HL-60 (cell line): ENCODE measurements at regions not wholly inside any gene's neighbourhood (a gene's known extent, or its start where the extent isn't known, plus 50 kb on each side); places are given as distances from the start of the nearest gene placed in this dataset.

ENCODE experiments used
- DNase-seq, 2 experiments: peaks; one replicate each; pipeline ENCODE4 v3.0.0-alpha.2; 2010 to 2020; ENCODE audit warnings: low read depth in 1 of 2, low spot score in 1 of 2
- H3K27ac ChIP-seq: fragments of 250-450 bp; sonication (Bioruptor Pico); replicated peaks from 2 replicates; pipeline ENCODE4 v1.5.1; 2020; ENCODE audit warnings: mild to moderate bottlenecking, moderate library complexity
- H3K27me3 ChIP-seq: fragments of 250-450 bp; sonication (Bioruptor Pico); 2 replicates; pipeline ENCODE4 v1.5.1; 2021; ENCODE audit warnings: mild to moderate bottlenecking, moderate library complexity; ENCODE audit not compliant: insufficient read depth, poor library complexity, severe bottlenecking
- H3K4me3 ChIP-seq: replicated peaks from 2 replicates; pipeline ENCODE4 v1.5.1; 2011; ENCODE audit warnings: mild to moderate bottlenecking, control low read depth, low read length; ENCODE audit not compliant: insufficient read depth
- GABPA ChIP-seq: IDR thresholded peaks from 2 replicates; pipeline ENCODE4 v1.6.1; 2012; ENCODE audit warnings: low read depth
- POLR2AphosphoS5 ChIP-seq: IDR thresholded peaks from 2 replicates; pipeline ENCODE4 v1.6.1; 2012; ENCODE audit warnings: low read depth
- SPI1 ChIP-seq: IDR thresholded peaks from 2 replicates; pipeline ENCODE4 v1.6.1; 2012; ENCODE audit warnings: low read depth, mild to moderate bottlenecking, borderline replicate concordance
- TF ChIP-seq, protein P1 (sequence below): IDR thresholded peaks from one replicate; pipeline ENCODE4 v1.5.1; 2011; ENCODE audit warnings: low read length, control low read depth, inconsistent platforms; ENCODE audit not compliant: insufficient read depth
- TF ChIP-seq, protein P2 (sequence below): IDR thresholded peaks from 2 replicates; pipeline ENCODE4 v1.6.1; 2012; ENCODE audit warnings: low read depth; ENCODE audit not compliant: insufficient replicate concordance

DNA sequence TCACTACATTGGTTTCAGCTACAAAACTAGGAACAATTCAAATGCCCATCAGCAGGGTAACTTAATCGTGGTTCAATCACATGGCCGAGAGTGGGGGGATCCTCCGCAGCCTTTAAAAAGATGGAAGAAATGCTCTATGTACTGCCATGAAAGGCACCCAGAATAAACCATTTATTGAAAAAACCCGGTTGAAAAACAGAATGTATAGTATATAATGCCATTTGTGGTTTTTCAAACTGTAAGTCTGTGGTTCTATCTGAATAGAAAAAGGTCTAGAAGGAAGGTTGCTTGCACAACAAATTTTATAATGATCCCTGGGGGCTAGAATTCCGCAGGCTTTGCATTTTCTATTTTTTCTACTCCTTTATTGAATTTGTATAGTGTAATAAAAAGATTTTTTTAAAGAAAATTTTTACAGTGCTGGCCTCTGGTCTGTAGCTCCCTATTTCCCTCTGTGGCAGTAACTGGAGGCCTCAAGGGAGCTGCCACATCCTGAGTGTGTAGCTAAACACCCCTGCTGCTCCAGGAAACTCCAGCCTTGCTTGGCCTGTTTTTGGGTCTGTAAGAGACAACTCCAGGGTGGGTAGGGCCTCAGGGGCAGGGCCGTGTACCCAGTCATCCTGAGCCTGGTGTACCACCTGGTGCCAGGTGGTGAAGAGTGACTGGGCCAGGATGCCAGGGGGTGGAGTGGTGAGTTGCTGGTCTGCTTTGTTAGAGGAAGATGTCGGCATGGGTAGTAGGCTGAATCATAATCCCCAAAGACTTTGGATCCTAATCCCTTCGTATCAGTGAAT, 51.5 kb upstream of the EPS8L3 start:
- DNase-seq: no peak

DNA sequence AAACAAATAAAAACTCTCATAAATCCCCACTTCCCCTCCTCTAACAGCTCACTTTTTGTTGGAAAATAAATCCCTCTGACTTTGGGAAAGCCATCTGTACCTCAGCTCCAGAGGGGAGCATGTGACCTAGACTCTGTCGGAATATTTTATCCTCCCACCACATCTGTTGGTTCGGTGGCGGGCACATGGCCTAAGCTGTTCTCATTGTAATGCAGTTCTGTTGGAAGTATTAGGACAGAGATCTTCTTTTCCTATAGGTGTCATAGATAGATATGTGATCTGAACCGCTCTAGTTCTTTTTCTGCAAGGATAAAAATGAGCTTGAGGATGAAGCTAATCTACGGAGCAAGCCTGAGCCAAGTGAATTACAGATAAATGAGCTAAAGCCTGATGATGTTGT, 50.5 kb upstream of the EPS8L3 start:
- peak overlapping the region; percentile 74 for H3K27ac ChIP-seq
- TF ChIP-seq SPI1: no peak
- TF ChIP-seq POLR2AphosphoS5: no peak
- TF ChIP-seq, protein P1, sequence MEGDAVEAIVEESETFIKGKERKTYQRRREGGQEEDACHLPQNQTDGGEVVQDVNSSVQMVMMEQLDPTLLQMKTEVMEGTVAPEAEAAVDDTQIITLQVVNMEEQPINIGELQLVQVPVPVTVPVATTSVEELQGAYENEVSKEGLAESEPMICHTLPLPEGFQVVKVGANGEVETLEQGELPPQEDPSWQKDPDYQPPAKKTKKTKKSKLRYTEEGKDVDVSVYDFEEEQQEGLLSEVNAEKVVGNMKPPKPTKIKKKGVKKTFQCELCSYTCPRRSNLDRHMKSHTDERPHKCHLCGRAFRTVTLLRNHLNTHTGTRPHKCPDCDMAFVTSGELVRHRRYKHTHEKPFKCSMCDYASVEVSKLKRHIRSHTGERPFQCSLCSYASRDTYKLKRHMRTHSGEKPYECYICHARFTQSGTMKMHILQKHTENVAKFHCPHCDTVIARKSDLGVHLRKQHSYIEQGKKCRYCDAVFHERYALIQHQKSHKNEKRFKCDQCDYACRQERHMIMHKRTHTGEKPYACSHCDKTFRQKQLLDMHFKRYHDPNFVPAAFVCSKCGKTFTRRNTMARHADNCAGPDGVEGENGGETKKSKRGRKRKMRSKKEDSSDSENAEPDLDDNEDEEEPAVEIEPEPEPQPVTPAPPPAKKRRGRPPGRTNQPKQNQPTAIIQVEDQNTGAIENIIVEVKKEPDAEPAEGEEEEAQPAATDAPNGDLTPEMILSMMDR: no peak
- TF ChIP-seq, protein P2, sequence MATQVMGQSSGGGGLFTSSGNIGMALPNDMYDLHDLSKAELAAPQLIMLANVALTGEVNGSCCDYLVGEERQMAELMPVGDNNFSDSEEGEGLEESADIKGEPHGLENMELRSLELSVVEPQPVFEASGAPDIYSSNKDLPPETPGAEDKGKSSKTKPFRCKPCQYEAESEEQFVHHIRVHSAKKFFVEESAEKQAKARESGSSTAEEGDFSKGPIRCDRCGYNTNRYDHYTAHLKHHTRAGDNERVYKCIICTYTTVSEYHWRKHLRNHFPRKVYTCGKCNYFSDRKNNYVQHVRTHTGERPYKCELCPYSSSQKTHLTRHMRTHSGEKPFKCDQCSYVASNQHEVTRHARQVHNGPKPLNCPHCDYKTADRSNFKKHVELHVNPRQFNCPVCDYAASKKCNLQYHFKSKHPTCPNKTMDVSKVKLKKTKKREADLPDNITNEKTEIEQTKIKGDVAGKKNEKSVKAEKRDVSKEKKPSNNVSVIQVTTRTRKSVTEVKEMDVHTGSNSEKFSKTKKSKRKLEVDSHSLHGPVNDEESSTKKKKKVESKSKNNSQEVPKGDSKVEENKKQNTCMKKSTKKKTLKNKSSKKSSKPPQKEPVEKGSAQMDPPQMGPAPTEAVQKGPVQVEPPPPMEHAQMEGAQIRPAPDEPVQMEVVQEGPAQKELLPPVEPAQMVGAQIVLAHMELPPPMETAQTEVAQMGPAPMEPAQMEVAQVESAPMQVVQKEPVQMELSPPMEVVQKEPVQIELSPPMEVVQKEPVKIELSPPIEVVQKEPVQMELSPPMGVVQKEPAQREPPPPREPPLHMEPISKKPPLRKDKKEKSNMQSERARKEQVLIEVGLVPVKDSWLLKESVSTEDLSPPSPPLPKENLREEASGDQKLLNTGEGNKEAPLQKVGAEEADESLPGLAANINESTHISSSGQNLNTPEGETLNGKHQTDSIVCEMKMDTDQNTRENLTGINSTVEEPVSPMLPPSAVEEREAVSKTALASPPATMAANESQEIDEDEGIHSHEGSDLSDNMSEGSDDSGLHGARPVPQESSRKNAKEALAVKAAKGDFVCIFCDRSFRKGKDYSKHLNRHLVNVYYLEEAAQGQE: no peak
- no peak for TF ChIP-seq GABPA
- DNase-seq: no peak
- H3K4me3 ChIP-seq: no peak overlapping the region
- no peaks in the 10 kb centered on the region for H3K27me3 ChIP-seq

More for the DNA sequence above, 51.5 kb upstream of the EPS8L3 start:
- TF ChIP-seq POLR2AphosphoS5 (no peak), SPI1 (no peak), GABPA (no peak)
- TF ChIP-seq, protein P2: no peak
- TF ChIP-seq, protein P1: no peak
- Histone ChIP-seq H3K4me3 (no peak overlapping the region), H3K27ac (peak overlapping the region; percentile 74), H3K27me3 (no peaks in the 10 kb centered on the region)
